H1 (cell line): ENCODE measurements at regions not wholly inside any gene's neighbourhood (a gene's known extent, or its start where the extent isn't known, plus 50 kb on each side); places are given as distances from the start of the nearest gene placed in this dataset.

ENCODE experiments used
- CTCF ChIA-PET: fragments of 300-600 bp; sonication (Branson Sonifier 250); formaldehyde crosslinking; loops from one replicate; lab custom pipeline; 2021; ENCODE audit not compliant: partially characterized antibody; lab: Charles Lee
- POLR2A ChIA-PET: fragments of 300-600 bp; sonication (Branson Sonifier 250); formaldehyde crosslinking; loops from one replicate; lab custom pipeline; 2021; ENCODE audit warnings: inconsistent platforms; ENCODE audit not compliant: partially characterized antibody; lab: Charles Lee
- DNase-seq, 2 experiments: peaks; one replicate each; pipeline versions ENCODE4 v3.0.0 to v3.0.0-alpha.2; 2010 to 2022; ENCODE audit warnings: low spot score in 2 of 2, low read depth in 1 of 2, mixed read lengths in 1 of 2
- FAIRE-seq: peaks from 2 replicates; lab custom pipeline; 2011; peaks lifted over from hg19 to GRCh38; lab: Jason Lieb, UNC
- H2AFZ ChIP-seq: 2 replicates; pipeline ENCODE4 v1.8.1; 2012; ENCODE audit warnings: low read length, inconsistent platforms
- H2AK5ac ChIP-seq: 2 replicates; pipeline ENCODE4 v1.6.1; 2013; ENCODE audit warnings: low read depth, low read length
- H2BK120ac ChIP-seq: replicated peaks from 2 replicates; pipeline ENCODE3; 2013; ENCODE audit warnings: low read depth, low read length, inconsistent platforms
- H2BK12ac ChIP-seq: 2 replicates; pipeline ENCODE4 v1.6.1; 2013; ENCODE audit warnings: low read depth, low read length
- H2BK15ac ChIP-seq: 2 replicates; pipeline ENCODE4 v1.6.1; 2013; ENCODE audit warnings: low read length
- H2BK20ac ChIP-seq: 2 replicates; pipeline ENCODE4 v1.6.1; 2013; ENCODE audit warnings: low read length
- H2BK5ac ChIP-seq: 2 replicates; pipeline ENCODE4 v1.6.1; 2013; ENCODE audit warnings: low read depth, low read length
- H3K14ac ChIP-seq: 2 replicates; pipeline ENCODE4 v1.6.1; 2013; ENCODE audit warnings: inconsistent platforms; ENCODE audit not compliant: insufficient read length
- H3K18ac ChIP-seq: 2 replicates; pipeline ENCODE4 v1.6.1; 2013; ENCODE audit warnings: low read length; ENCODE audit errors: extremely low read depth
- H3K23ac ChIP-seq: 2 replicates; pipeline ENCODE4 v1.6.1; 2013; ENCODE audit warnings: inconsistent platforms; ENCODE audit not compliant: insufficient read length
- H3K23me2 ChIP-seq: 2 replicates; pipeline ENCODE4 v1.6.1; 2013; ENCODE audit warnings: low read depth, low read length
- H3K27ac ChIP-seq: 2 replicates; pipeline ENCODE4 v1.6.1; 2011; ENCODE audit warnings: low read depth, low read length, inconsistent platforms
- H3K27me3 ChIP-seq, 4 experiments: replicated peaks in 1 of 4; 1 replicate in 1 of 4; 2 replicates in 3 of 4; pipeline versions ENCODE4 v1.6.1 to v1.8.1; 2011 to 2013; ENCODE audit warnings: low read length in 3 of 4, mild to moderate bottlenecking in 3 of 4, inconsistent platforms in 2 of 4, mixed read lengths in 2 of 4, moderate library complexity in 1 of 4; ENCODE audit not compliant: control insufficient read depth in 3 of 4, insufficient read depth in 3 of 4; ENCODE audit errors: extremely low read depth in 1 of 4
- H3K36me3 ChIP-seq, 4 experiments: 2 replicates each; pipeline versions ENCODE4 v1.6.1 to v1.8.1; 2011 to 2013; ENCODE audit warnings: mild to moderate bottlenecking in 4 of 4, low read length in 3 of 4, moderate library complexity in 2 of 4, control low read depth in 1 of 4, inconsistent platforms in 1 of 4; ENCODE audit not compliant: insufficient read depth in 4 of 4, control insufficient read depth in 2 of 4
- H3K4ac ChIP-seq: replicated peaks from 2 replicates; pipeline ENCODE3; 2013; ENCODE audit warnings: low read length, low read depth, mixed read lengths, inconsistent platforms; ENCODE audit not compliant: insufficient read length
- H3K4me1 ChIP-seq, 4 experiments: replicated peaks in 1 of 4; 1 replicate in 1 of 4; 2 replicates in 3 of 4; pipeline versions ENCODE4 v1.6.1 to v1.8.1; 2011 to 2013; ENCODE audit warnings: low read length in 3 of 4, inconsistent platforms in 2 of 4, mixed read lengths in 1 of 4; ENCODE audit not compliant: insufficient read depth in 4 of 4, control insufficient read depth in 3 of 4
- H3K4me2 ChIP-seq, 2 experiments: 2 replicates each; pipeline versions ENCODE4 v1.6.1 to v1.8.1; 2011 to 2013; ENCODE audit warnings: low read depth in 2 of 2, low read length in 2 of 2, control low read depth in 1 of 2, inconsistent platforms in 1 of 2, mild to moderate bottlenecking in 1 of 2; ENCODE audit not compliant: insufficient read depth in 1 of 2
- H3K4me3 ChIP-seq, 4 experiments: fragments of 200-600, 300-600 bp in 1 of 4; sonication (generic), shearing (Covaris generic), sonication (Bioruptor Twin) in 1 of 4; 2 replicates each; pipeline versions ENCODE4 v1.5.1 to v1.8.1; 2011 to 2016; ENCODE audit warnings: low read length in 4 of 4, low read depth in 3 of 4, control low read depth in 2 of 4, inconsistent platforms in 2 of 4, mild to moderate bottlenecking in 2 of 4, mixed read lengths in 1 of 4, moderate library complexity in 1 of 4; ENCODE audit not compliant: insufficient read depth in 2 of 4; ENCODE audit errors: extremely low read depth in 1 of 4
- H3K56ac ChIP-seq: replicated peaks from 2 replicates; pipeline ENCODE3; 2013; ENCODE audit warnings: low read depth, mild to moderate bottlenecking, mixed read lengths, low read length, inconsistent platforms; ENCODE audit not compliant: insufficient read length
- H3K79me1 ChIP-seq: 2 replicates; pipeline ENCODE4 v1.6.1; 2013; ENCODE audit warnings: low read depth, low read length, control low read depth
- H3K79me2 ChIP-seq, 2 experiments: 2 replicates each; pipeline versions ENCODE4 v1.6.1 to v1.8.1; 2012 to 2013; ENCODE audit warnings: low read length in 2 of 2, mild to moderate bottlenecking in 2 of 2, inconsistent platforms in 1 of 2; ENCODE audit not compliant: insufficient read depth in 2 of 2, control insufficient read depth in 1 of 2
- H3K9ac ChIP-seq, 4 experiments: replicated peaks in 1 of 4; 1 replicate in 1 of 4; 2 replicates in 3 of 4; pipeline versions ENCODE4 v1.6.1 to v1.8.1; 2011 to 2013; ENCODE audit warnings: low read depth in 3 of 4, low read length in 3 of 4, control low read depth in 2 of 4, mild to moderate bottlenecking in 2 of 4, moderate library complexity in 2 of 4, inconsistent platforms in 1 of 4; ENCODE audit errors: extremely low read depth in 1 of 4
- H3K9me3 ChIP-seq, 2 experiments: 2 replicates each; pipeline versions ENCODE4 v1.6.1 to v1.8.1; 2012 to 2013; ENCODE audit warnings: mild to moderate bottlenecking in 2 of 2, moderate library complexity in 2 of 2, control low read depth in 1 of 2, inconsistent platforms in 1 of 2, low read depth in 1 of 2, low read length in 1 of 2, mixed read lengths in 1 of 2; ENCODE audit not compliant: insufficient read depth in 2 of 2
- H4K20me1 ChIP-seq, 2 experiments: replicated peaks in 1 of 2; 2 replicates each; pipeline versions ENCODE3 to v1.8.1; 2011 to 2013; ENCODE audit warnings: inconsistent platforms in 2 of 2, low read length in 2 of 2, mild to moderate bottlenecking in 1 of 2; ENCODE audit not compliant: insufficient read depth in 2 of 2, control insufficient read depth in 1 of 2
- H4K5ac ChIP-seq: 2 replicates; pipeline ENCODE4 v1.6.1; 2013; ENCODE audit warnings: low read length, low read depth, mixed read lengths, inconsistent platforms; ENCODE audit not compliant: insufficient read length
- H4K8ac ChIP-seq: 2 replicates; pipeline ENCODE4 v1.8.0; 2013; ENCODE audit warnings: mild to moderate bottlenecking, moderate library complexity, low read length, inconsistent platforms; ENCODE audit not compliant: insufficient read depth; ENCODE audit errors: extremely low read depth
- H4K91ac ChIP-seq: replicated peaks from 2 replicates; pipeline ENCODE3; 2013; ENCODE audit warnings: low read length, mixed read lengths, inconsistent platforms; ENCODE audit not compliant: insufficient read length
- ASH2L ChIP-seq: fragments of 200-600, 300-600 bp; sonication (generic); IDR thresholded peaks from one replicate; pipeline ENCODE4 v1.7.1; 2017; ENCODE audit warnings: low read length
- ATF2 ChIP-seq: IDR thresholded peaks from 2 replicates; pipeline ENCODE4 v1.6.1; 2012; ENCODE audit warnings: low read length, inconsistent platforms
- BACH1 ChIP-seq: IDR thresholded peaks from 2 replicates; pipeline ENCODE4 v1.6.1; 2012; ENCODE audit warnings: low read length, improper control_type of control experiment
- BCL11A ChIP-seq, 2 experiments: IDR thresholded peaks; one replicate each; pipeline ENCODE4 v1.6.1; 2011; ENCODE audit warnings: low read depth in 2 of 2, low read length in 2 of 2, mild to moderate bottlenecking in 2 of 2
- EGR1 ChIP-seq: IDR thresholded peaks from 2 replicates; pipeline ENCODE4 v1.6.1; 2011; ENCODE audit warnings: low read depth, low read length, borderline replicate concordance
- EP300 ChIP-seq, 2 experiments: IDR thresholded peaks; 1 replicate in 1 of 2; 2 replicates in 1 of 2; pipeline ENCODE4 v1.6.1; 2011 to 2012; ENCODE audit warnings: low read depth in 2 of 2, low read length in 2 of 2, mild to moderate bottlenecking in 2 of 2, borderline replicate concordance in 1 of 2, inconsistent platforms in 1 of 2, moderate library complexity in 1 of 2
- EZH2 ChIP-seq: fragments of 200-600 bp; sonication (generic); IDR thresholded peaks from 2 replicates; pipeline ENCODE4 v1.7.1; 2012; ENCODE audit warnings: low read depth, mild to moderate bottlenecking, moderate library complexity, low read length, inconsistent platforms; ENCODE audit not compliant: severe bottlenecking
- HDAC6 ChIP-seq: IDR thresholded peaks from one replicate; pipeline ENCODE4 v1.7.1; 2012; ENCODE audit warnings: low read depth, mild to moderate bottlenecking, inconsistent platforms, low read length, moderate library complexity
- KDM5A ChIP-seq: fragments of 200-600 bp; IDR thresholded peaks from 2 replicates; pipeline ENCODE4 v1.7.1; 2012; ENCODE audit warnings: mild to moderate bottlenecking, low read length, inconsistent platforms, mixed read lengths
- POU5F1 ChIP-seq: IDR thresholded peaks from 2 replicates; pipeline ENCODE4 v1.6.1; 2011; ENCODE audit warnings: low read depth, mild to moderate bottlenecking, low read length, moderate library complexity
- RBBP5 ChIP-seq: IDR thresholded peaks from 2 replicates; pipeline ENCODE4 v1.7.1; 2012; ENCODE audit warnings: low read depth, mild to moderate bottlenecking, inconsistent platforms, low read length, moderate library complexity, borderline replicate concordance
- RFX5 ChIP-seq: IDR thresholded peaks from 2 replicates; pipeline ENCODE4 v1.6.1; 2011; ENCODE audit warnings: low read depth, low read length, improper control_type of control experiment, borderline replicate concordance
- YY1 ChIP-seq: IDR thresholded peaks from 2 replicates; pipeline ENCODE4 v1.6.1; 2011; ENCODE audit warnings: low read depth, mild to moderate bottlenecking, low read length
- WGBS, 2 experiments: shearing (Covaris generic) in 1 of 2; methylation state at CpG; one replicate each; pipeline versions ENCODE4 v1.1.6 to v1.1.7; 2013 to 2015; ENCODE audit warnings: low lambda C conversion rate in 2 of 2, mixed read lengths in 2 of 2, inconsistent platforms in 1 of 2, low coverage in 1 of 2, missing lambda C conversion rate in 1 of 2; ENCODE audit not compliant: insufficient replicate concordance in 2 of 2, insufficient coverage in 1 of 2, insufficient read length in 1 of 2; ENCODE audit errors: extremely low coverage in 1 of 2, missing lambda C conversion rate in 1 of 2; 5-methylcytosine and 5-hydroxymethylcytosine counted together
- TF ChIP-seq, protein P1 (sequence below): IDR thresholded peaks from 2 replicates; pipeline ENCODE4 v1.6.1; 2012; ENCODE audit warnings: inconsistent platforms

DNA sequence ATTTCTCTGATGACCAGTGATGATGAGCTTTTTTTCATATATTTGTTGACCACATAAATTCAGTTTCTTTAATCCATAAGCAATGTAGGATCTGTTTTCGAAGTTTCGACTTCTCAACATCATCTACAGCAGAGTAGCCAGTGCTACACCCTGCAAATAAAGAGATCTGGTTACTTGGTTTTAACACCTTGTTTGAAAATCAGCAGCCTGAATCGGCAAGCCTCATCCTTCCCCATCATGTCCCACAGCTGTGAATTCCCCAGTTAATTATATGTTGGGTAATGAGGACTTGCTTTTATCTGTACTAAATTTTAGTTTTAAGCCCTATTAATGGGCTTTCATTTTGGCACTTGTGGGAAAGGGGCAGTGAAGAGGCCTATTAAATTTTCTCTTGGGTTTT, 80.6 kb downstream of the BMP2 start:
- Histone ChIP-seq H2BK5ac (no peak overlapping the region), H2BK15ac (no peak overlapping the region), H3K9me3 (no peaks in the 10 kb centered on the region), H3K23ac (no peak overlapping the region), H4K91ac (no peak overlapping the region), H3K14ac (no peak overlapping the region), H4K20me1 (no peaks in the 10 kb centered on the region), H3K9ac (no peak overlapping the region), H3K4me3 (no peak overlapping the region), H3K79me1 (no peaks in the 10 kb centered on the region), H3K4me1 (peaks cover 0 to 9% (median 2%) of the 10 kb centered on the region in 4 experiments; a peak in 1 of 7 replicates), H4K5ac (no peak overlapping the region), H3K27ac (no peak overlapping the region), H3K79me2 (no peaks in the 10 kb centered on the region), H3K18ac (no peak overlapping the region), H2AK5ac (no peak overlapping the region), H3K27me3 (no peaks in the 10 kb centered on the region; a peak in 1 of 7 replicates), H3K56ac (no peak overlapping the region), H3K4ac (no peak overlapping the region), H4K8ac (no peak overlapping the region), H2BK20ac (no peak overlapping the region), H2BK12ac (no peak overlapping the region), H3K23me2 (no peaks in the 10 kb centered on the region), H3K36me3 (no peaks in the 10 kb centered on the region), H3K4me2 (no peak overlapping the region), H2BK120ac (no peak overlapping the region), H2AFZ (no peak overlapping the region)
- DNase-seq (no peak), FAIRE-seq (no peak)
- ChIA-PET POLR2A (no interaction called here), CTCF (no interaction called here)
- 85% methylated on average over 3 of the region's 3 CpGs; no CpG with 5 or more reads in 1 of the 2 experiments for WGBS, 2 experiments
- no peak for TF ChIP-seq BACH1
- TF ChIP-seq RBBP5, result no peak
- TF ChIP-seq KDM5A, result no peak
- TF ChIP-seq, protein P1, sequence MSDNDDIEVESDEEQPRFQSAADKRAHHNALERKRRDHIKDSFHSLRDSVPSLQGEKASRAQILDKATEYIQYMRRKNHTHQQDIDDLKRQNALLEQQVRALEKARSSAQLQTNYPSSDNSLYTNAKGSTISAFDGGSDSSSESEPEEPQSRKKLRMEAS, result no peak
- TF ChIP-seq RFX5, result no peak
- no peak for TF ChIP-seq ATF2
- no peak for TF ChIP-seq POU5F1
- TF ChIP-seq EGR1, result no peak
- no peak for TF ChIP-seq YY1
- no peak for TF ChIP-seq EP300 (IDR thresholded peaks at IDR 0.05; ENCODE audit: borderline replicate concordance in 1 of 2, low read depth in 2 of 2, low read length in 2 of 2)
- TF ChIP-seq HDAC6, result no peak
- no peak for TF ChIP-seq ASH2L
- TF ChIP-seq BCL11A (IDR thresholded peaks at IDR 0.05; ENCODE audit: low read depth in 2 of 2, low read length in 2 of 2), result no peak
- TF ChIP-seq EZH2, result no peak
